Endometrium (tissue), 2 donors: ENCODE measurements at regions not wholly inside any gene's neighbourhood (a gene's known extent, or its start where the extent isn't known, plus 50 kb on each side); places are given as distances from the start of the nearest gene placed in this dataset.
"Not testable (repeated sequence)": the region's sequence is repeated elsewhere in the genome, so short reads cannot be mapped to it uniquely, and the experiment has no call there.

ENCODE experiments used
- FAIRE-seq: peaks from 2 replicates; lab custom pipeline; 2012; peaks lifted over from hg19 to GRCh38; lab: Jason Lieb, UNC
- donor health status: control.
- donor health status: control.

- FAIRE-seq = no peak
Observed at GRCh38 chr4:141459020-141459419, 177.4 kb upstream of the IL15 start.

DNA sequence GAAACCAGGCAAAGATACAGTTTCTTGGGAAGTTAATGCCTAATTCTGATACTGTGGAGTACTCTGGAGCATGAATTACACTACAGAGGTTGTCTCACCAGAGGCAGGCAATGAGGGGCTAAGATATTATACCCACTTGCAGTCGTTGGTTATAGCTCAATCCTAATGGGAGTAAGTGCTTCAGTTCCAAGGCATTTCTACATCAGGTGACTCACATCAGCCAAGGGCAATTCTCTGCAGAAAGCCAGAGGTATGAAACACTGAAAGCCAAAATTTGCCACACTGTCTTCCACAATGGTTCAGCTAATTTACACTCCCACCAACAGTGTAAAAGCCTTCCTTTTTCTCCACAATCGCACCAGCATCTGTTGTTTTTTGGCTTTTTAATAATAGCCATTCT lies 174.0 kb upstream of the IL15 start:
- no peak for FAIRE-seq

DNA sequence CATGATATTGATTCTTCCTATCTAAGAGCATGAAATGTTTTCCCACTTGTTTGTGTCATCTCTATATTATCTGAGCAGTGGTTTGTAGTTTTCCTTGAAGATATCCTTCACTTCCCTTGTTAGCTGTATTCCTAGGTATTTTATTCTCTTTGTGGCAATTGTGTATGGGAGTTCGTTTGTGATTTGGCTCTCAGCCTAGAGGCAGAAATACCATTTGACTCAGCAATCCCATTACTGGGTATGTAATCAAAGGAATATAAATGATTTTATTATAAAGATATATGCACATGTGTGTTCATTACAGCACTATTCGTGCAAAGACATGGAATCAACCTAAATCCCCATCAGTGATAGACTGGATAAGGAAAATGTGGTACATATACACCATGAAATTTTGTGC lies 172.7 kb upstream of the IL15 start:
- no peak for FAIRE-seq

- FAIRE-seq = no peak
Observed at GRCh38 chr4:141464366-141464765, 172.0 kb upstream of the IL15 start.

GRCh38 chr4:141465171-141465570 lies 171.2 kb upstream of the IL15 start:
- FAIRE-seq = no peak

DNA sequence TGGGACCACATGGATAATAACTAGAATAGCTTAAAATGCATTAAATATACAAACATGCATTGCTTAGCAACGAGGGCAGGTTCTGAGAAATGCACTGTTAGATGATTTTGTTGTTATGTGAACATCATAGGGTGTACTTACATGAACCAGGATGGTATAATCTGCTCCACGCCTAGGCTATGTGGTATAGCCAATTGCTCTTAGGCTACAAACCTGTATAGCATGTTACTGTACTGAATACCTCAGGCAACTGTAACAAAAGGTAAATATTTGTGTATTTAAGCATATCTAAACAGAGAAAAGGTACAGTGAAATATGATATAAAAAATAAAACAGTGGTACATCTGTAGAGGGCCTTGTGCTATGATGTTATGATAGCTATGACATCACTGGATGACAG lies 169.2 kb upstream of the IL15 start:
- FAIRE-seq = no peak

GRCh38 chr4:141469392-141469791 lies 167.0 kb upstream of the IL15 start:
- no peak for FAIRE-seq

- no peak for FAIRE-seq
Observed at GRCh38 chr4:141473026-141473540, 163.3 kb upstream of the IL15 start.

- no peak for FAIRE-seq
Observed at GRCh38 chr4:141473952-141474351, 162.4 kb upstream of the IL15 start.

- no peak for FAIRE-seq
Observed at GRCh38 chr4:141480950-141481349, 155.4 kb upstream of the IL15 start.

GRCh38 chr4:141484298-141484697 lies 152.1 kb upstream of the IL15 start:
- FAIRE-seq = not testable (repeated sequence)

DNA sequence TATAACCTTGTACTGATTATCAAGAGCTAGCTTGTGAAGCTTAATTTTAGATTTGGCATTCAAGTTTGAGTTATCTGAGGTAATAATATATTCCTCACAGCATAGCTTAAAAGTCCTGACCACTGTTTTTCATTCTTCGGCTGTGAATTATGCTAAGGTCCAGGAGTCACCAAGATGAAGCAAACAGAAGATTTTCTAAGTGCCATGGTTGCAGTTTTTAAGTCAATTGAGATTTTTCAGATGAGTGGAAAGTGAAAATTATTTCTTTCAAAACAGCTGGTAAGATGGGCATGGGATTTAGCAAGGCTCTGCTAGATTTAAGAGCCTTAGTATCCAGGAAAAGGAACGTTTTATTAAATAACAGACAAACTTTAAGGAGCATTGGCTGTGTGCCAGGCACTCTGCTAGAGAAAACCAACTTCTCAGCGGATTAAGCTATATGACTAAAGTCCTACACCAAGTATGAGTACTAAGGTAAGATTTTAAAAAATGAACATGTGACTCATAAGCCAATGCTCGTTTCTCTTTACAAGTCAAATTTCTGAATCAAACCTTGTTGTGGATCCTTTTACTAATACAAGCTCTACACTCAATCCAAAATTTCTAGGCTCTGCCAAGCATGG lies 149.9 kb upstream of the IL15 start:
- FAIRE-seq = no peak

GRCh38 chr4:141497627-141498026 lies 138.8 kb upstream of the IL15 start:
- FAIRE-seq = no peak

DNA sequence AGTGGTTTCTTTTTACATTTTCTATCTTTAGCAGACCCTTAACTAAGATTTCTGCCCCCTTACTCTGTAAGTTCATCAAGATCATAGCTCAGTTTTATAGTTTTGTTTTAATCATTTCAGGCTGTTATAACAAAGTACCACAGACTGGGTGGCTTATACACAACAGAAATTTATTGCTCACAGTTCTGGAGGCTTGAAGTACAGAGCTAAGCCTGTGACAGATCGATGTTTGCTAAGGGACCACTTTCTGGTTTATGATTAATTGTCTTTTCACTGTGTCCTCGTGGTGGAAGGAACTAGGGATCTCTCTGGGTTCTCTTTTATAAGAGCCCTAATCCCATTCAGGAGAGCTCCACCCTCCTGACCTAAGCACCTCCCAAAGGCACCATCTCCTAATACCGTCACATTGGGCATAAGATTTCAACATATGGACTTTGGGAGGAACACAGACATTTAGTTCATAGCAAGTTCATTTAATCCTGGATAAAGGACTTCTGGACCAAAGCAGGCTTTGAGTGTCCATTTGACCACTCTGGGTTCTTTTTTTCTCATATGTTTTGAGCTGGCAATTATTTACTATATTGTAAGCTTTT lies 137.0 kb upstream of the IL15 start:
- no peak for FAIRE-seq

- FAIRE-seq = no peak
Observed at GRCh38 chr4:141501395-141501794, 135.0 kb upstream of the IL15 start.

DNA sequence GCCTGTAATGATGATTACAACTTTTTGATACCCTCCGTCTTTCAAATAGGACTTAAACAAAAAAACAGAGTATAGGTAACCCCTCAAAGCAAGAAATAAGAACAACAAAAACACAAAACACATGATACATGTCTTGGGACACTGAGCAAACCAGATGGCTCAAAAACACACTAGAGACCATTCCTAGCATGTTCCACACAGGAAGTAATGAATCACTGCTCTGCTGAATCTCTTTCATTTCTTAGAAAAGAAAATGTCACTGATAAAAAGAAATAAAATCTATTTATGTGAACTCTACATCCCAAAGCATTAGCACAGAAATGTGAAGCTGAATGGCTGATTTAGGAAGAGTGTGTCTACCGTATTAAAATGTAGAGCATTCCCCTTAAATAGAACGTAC lies 134.5 kb upstream of the IL15 start:
- no peak for FAIRE-seq

DNA sequence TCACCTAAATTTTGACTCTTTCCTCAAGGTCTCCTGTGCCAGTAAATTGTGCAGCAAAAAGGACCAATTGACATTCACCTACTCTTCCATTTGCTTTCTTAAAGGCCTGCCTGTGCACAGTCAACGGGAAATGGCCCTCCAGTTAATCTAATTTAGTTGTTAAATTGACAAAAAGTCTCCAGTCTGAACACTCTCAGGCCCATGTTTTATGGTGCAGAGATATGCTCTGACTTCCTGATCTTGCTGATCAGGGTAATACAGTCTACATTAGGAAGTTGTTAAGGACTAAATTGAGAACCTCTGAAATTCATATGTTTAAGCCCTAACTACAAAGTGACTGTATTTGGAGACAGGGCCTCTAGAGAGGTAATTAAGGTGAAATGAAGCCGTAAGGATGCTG lies 133.6 kb upstream of the IL15 start:
- FAIRE-seq = no peak

DNA sequence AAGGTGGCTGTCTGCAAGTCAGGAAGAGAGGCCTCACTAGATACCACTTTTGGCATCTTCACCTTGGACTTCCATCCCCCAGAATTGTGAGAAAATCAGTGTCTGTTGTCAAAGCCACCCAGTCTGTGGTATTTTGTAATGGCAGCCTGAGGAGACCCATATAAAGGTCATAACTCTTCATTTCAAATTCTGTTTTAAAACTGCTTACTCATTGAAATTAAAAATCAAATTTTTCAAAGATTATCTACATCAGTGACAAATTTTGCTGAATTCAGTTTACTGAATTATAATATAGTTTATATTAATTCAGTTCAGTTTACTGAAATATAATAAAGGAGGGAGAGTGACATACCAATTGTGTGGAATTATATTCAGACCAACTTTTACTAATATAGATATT lies 133.1 kb upstream of the IL15 start:
- peak; percentile 26 for FAIRE-seq

DNA sequence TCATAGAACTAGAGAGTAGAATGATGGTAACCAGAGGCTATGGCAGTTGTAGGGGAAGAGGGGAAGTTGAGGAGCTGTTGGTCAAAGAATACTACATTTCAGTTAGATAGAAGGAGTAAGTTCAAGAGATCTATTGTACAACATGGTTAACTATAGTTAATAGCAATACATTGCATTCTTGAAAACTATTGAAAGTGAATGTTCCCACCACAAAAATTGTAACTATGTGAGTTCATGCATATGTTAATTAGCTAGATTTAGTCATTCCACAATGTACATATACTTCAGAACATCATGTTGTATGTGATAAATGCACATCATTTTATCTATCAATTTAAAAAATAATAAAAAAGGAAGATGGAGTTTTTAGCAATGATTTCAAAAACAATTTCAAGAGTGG lies 125.3 kb upstream of the IL15 start:
- no peak for FAIRE-seq

DNA sequence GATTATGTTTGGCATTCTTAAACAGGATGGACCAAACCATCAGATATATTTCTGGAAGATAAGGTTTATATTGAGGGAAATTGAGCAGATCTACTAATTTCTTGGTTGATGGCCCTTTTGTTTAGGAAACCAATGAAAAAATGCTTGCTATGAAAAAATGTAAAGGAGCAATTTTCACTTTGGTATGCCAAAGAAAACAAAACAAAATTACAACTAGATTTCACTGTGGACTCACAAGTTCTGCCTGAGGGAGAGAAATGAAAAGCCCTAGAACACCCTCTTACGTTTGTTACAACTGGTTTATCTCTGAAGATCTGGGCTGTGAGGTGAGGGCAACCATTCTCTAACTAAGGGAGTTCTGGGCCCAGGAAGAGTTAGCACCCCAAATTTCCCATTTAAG lies 122.5 kb upstream of the IL15 start:
- FAIRE-seq = no peak

- peak; percentile 63 for FAIRE-seq
Observed at GRCh38 chr4:141518222-141518621, 118.2 kb upstream of the IL15 start.

DNA sequence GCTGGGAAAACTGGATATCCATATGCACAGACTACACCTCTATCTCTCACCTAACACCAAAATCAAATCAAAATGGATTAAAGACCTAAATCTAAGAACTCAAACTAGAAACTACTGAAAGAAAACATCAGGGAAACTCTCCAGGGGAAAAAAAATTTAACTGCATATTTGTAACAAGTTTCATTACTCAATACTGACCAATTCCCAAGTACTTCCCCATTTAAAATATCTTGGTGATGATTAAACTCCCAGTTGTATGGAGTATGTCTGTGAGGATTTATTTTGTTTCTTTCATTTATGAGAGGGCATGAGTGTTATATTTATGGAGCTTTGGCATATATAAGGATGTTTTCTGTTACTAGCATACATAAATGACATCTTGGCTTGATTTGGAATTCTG lies 112.3 kb upstream of the IL15 start:
- no peak for FAIRE-seq

DNA sequence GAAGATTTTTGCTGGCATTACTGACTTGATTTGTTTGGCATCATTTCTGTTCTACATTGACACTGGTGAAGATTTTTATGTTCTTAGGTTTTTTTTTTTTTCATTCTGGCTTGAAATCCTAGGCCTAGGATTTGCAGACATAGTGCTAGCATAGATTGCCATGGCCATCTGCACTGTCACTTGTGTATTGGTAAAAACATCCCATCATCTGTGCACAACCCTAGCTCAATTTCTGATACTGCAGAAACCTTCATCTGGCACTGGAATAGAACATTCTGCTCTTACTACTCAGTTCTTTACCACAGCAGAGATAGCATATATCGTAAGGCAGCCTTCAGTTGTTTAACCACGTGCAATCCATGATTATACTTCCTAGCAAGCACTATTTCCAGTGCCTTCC lies 111.5 kb upstream of the IL15 start:
- FAIRE-seq = no peak

DNA sequence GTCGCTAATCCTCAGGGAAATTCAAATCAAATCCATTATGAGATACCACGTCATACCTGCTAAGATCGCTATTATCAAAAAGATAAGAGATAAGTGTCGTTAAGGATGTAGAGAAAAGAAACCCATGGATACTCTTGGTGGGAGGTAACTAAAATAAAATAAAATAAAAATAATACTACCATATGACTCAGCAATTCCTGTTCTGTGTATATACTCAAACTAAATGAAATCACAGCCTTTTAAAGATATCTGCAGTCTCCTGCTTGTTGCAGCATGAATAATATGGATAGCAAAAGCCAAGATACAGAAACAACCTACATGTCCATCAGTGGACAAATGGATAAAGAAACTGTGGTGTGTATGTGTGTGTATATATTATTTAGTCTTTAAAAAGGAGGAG lies 105.8 kb upstream of the IL15 start:
- no peak for FAIRE-seq
